GM18868 (cell line): ENCODE measurements at regions not wholly inside any gene's neighbourhood (a gene's known extent, or its start where the extent isn't known, plus 50 kb on each side); places are given as distances from the start of the nearest gene placed in this dataset.
"Not testable (repeated sequence)": the region's sequence is repeated elsewhere in the genome, so short reads cannot be mapped to it uniquely, and the experiment has no call there.

Experiments used
- ATAC-seq: cut with Tn5 transposase; IDR thresholded peaks from one replicate; pipeline ENCODE4 v1.9.1; 2021; ENCODE audit warnings: mild to moderate bottlenecking, moderate library complexity; ENCODE audit not compliant: unreplicated experiment

DNA sequence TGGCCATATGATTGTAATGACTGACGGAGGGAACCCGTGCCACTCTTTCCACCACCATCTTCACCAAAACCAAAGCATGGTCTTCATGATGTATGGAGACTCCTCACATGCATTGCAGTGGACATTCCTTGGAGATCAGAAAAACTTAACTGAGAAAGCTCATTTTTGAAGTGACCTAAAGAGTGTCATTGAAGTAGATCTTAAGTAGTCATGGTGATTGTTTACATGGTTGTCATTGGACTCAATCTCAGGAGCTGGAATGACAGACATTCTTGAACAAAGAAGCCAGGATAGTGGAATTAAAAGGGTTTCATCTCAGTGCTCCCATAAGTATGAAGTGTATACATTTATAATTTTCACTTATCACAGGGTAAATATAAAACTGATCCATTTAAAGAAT is 236.7 kb upstream of the IPO5 start:
- no peak for ATAC-seq

GRCh38 chr13:97719736-97720135 is 233.7 kb upstream of the IPO5 start:
- ATAC-seq: no peak

DNA sequence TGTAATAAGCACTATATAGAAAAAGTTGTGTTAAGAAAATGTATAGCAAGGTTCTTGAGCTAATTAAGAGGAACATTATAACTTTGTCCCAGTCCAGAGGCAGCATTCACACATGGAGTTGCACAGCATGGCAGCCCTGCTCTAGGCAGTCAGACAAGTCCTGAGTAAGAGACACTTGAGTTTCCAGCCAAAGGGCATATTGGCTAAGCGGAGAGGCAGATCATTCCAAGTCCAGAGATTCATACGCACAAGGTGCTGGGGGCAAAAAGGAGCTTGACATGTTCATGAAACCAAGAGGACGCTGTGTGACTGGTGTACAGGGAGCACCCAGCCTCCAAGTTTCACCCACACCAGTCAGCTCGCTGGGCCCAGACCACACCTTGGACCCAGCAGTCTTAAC is 232.6 kb upstream of the IPO5 start:
- ATAC-seq: no peak

DNA sequence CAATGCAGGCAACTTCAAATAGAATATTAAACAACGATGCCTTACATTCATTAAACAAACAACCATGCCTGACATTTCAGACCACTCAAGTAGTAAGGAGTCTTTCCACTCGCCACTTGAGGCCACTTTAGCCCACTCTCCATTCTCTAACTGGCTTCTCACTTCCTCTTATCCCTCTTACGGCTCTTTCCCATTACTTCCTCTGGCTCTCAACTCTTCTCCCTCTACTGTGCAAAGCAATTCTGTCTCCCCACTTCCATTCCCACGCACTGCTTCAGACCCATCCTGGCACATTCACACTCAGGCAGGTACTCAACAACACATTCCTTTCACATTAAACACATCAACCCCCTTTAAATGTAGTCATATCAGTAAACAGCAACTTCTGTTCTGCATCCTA is 229.8 kb upstream of the IPO5 start:
- no peak for ATAC-seq

- ATAC-seq: no peak
These were observed 229.0 kb upstream of the IPO5 start for GRCh38 chr13:97724450-97724849.

DNA sequence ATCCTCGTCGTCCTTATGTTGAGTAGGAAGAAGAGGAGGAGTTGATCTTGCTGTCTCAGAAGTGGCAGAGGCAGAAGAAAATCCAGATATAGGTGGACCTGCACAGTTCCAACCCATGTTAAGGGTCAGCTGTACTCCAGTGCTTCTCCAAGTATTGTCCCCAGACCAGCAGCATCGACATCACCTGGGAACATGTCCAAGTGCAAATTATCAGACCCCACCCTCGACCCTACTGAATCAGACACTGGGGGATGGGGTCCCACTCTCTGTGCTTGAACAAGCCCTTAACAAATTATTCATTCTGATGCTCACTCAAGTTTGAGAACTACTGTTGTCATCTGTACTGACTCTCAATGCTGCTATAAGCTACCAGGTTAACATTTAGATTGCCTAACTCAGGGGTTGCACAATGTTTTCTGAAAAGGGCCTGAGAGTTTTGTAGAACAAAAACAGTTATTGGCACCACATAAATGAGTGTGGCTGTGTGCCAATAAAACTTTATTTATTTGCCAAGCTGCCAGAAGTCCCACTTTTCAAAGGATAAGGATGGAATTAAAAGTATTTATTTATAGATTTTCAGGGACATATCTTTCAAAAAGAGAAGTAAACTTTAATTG is 226.7 kb upstream of the IPO5 start:
- no peak for ATAC-seq

- no peak for ATAC-seq
These were observed 225.5 kb upstream of the IPO5 start for GRCh38 chr13:97727991-97728390.

DNA sequence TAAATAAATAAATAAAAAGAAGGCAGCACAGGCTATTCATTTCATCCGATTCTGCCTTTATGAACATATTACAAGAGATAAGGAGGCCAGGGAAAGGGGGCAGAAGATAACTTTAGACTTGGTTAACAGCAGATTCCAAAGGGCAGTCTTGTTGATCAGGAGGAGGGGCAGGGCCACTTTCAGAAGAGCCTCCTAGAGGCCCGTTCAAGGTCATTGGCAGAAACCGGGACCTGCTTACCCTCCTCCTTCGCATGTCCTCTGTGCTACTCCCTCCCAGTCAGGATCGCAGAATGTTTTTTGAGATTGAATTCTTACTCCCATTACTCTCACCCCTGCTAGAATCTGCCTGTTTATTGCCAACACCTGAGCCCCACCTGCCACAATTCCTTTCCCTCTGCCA is 217.0 kb upstream of the IPO5 start:
- no peak for ATAC-seq

DNA sequence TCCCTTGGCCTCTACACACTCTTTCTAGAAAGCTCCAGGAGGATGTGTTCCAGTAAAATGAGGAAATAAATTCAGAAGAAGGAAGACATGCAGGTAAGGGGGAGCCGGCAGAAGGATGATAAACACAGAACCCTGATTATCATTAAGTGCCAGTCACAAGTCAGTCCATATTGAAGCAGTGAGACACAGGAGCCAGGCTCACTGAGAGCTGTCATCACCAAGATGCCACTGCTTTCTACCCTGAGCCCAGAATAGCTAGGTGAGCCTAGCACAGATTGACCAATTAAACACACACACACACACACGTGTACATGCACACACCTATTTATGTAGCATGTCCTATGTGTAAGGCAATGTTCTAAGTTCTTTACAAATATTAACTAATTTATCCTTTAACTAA is 211.4 kb upstream of the IPO5 start:
- no peak for ATAC-seq

- no peak for ATAC-seq
These were observed 209.5 kb upstream of the IPO5 start for GRCh38 chr13:97743938-97744337.

- ATAC-seq: no peak
These were observed 206.8 kb upstream of the IPO5 start for GRCh38 chr13:97746649-97747048.

- ATAC-seq: no peak
These were observed 204.3 kb upstream of the IPO5 start for GRCh38 chr13:97749174-97749573.

GRCh38 chr13:97751477-97751876 is 202.0 kb upstream of the IPO5 start:
- no peak for ATAC-seq

GRCh38 chr13:97752961-97753668 is 200.4 kb upstream of the IPO5 start:
- ATAC-seq: no peak

DNA sequence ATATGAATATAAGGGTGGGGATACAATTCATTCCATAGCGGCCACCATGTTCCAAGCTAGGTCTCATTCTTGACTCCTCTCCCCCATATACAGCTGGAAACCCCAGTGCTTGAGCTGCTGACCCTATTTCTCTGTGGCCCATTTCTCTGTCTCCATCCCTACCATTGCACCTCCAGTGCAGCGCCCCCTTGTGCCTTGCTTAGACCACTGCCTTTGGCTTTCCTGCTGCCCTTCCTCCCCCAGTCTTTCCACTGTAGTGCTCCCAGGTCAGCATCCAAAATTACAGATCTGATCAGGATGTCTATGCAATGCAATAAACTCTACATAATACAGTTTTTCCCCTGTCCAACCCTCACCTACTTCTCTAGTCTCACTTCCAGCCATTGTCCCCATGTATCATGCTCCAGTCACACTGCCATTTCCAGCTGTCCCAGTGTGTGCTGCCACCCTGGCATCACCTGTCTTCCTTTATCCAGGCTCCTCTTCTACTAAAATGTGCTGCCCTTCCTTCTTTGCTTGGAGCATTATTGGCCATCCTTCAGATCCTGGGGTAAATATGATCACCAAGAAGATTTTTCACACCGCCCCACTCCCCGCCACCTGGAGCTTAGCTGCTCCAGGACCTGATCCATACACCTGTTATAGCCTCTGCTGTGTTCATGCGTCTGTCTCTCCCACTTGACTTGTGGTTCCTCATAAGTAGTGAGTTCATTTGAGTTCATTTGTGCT is 199.4 kb upstream of the IPO5 start:
- ATAC-seq: no peak

DNA sequence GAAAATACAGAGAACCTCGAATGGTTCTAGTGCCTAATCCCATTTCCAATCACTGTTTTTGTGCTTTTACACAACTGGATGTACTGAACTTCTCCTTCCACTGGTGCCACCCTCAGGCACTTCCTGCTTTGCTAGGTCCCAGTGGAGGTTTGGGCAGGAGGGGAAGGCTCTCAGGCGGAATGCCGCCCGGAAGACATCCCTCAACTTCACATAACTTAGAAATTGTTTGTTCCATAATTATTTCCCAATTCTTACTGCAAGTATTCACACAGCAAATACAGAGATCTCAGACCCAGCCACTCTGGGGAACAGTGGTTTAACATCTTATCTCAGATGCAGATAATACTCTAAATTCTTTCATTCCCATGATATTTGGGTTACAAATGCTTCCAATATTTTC is 195.7 kb upstream of the IPO5 start:
- no peak for ATAC-seq

DNA sequence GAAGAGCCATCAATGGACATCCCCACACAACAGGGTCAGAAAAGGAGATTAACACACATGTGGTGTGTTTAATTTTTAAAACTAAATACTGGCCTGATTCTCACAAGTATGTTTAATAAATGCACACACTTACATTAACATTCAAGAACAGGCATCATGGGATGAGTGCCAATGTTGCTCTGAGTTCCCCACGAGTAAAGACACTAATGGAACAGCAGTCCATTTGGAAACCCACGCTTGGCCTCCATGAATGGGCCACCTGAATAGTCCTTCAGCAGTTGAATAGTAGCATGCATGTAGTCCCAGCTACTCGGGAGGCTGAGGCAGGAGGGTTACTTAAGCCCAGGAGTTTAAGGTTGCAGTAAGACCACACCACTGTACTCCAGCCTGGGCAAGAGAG is 195.2 kb upstream of the IPO5 start:
- no peak for ATAC-seq

GRCh38 chr13:97761796-97762540 is 191.5 kb upstream of the IPO5 start:
- no peak for ATAC-seq

- no peak for ATAC-seq
These were observed 186.7 kb upstream of the IPO5 start for GRCh38 chr13:97766749-97767148.

DNA sequence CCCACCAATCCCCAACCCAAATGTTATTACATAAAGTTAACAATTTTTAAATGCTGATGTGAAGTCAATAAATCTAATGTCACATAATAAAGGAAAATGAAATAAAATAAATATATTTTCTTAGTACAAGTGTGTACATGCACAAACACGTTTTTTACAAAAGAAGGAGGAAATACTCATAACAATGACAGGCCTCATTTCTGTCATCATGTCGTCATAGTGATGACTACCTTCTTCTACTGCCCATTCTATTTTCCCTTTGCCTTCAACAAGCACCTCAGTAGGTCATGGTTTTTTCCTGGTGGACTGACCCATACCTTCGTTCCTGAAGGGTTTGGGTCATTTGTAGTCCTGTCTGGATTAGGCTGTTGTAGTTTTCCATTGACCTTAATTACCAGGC is 185.3 kb upstream of the IPO5 start:
- ATAC-seq: no peak

GRCh38 chr13:97770231-97770630 is 183.2 kb upstream of the IPO5 start:
- not testable (repeated sequence) for ATAC-seq

GRCh38 chr13:97772466-97772865 is 181.0 kb upstream of the IPO5 start:
- not testable (repeated sequence) for ATAC-seq
